ENCODE measurements at regions not wholly inside any gene's neighbourhood (a gene's known extent, or its start where the extent isn't known, plus 50 kb on each side); places are given as distances from the start of the nearest gene placed in this dataset.

DNA sequence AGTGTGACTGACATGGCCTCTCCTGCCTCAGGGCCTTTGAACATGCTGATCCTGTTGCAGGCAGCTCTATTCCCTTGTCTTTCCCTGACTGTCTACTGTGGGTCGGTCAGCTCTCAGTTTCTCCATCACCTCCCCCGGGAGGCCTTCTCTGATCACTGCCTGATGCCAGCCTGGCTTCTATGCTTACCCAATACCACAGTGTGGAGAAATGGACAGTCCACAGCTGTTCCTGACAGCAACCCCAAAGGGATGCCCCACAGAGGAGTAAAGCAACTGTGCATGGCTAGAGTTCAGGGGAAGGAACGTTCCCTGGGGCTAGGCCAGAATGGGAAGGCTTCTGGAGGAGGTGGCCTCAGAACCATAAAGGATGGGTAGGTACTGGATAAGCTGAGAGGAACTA, 354.3 kb downstream of the MIAT start:
- Histone ChIP-seq H2BK20ac (ENCODE audit: low read depth, low read length, poor library complexity, severe bottlenecking) (no peak overlapping the region), H3K27ac (ENCODE audit: insufficient read length, low read depth, low read length) (no peak overlapping the region), H4K20me1 (ENCODE audit: control insufficient read depth, insufficient read depth, insufficient read length) (no peaks in the 10 kb centered on the region), H3K9ac (ENCODE audit: extremely low read depth, insufficient read length, low read length) (no peak overlapping the region), H2BK15ac (ENCODE audit: low read depth, low read length) (no peak overlapping the region), H3K23ac (ENCODE audit: insufficient read length, low read depth, low read length) (no peak overlapping the region), H3K79me1 (ENCODE audit: insufficient read depth, low read depth, low read length, poor library complexity, severe bottlenecking) (no peaks in the 10 kb centered on the region), H2BK12ac (ENCODE audit: insufficient read length, low read depth, low read length) (no peak overlapping the region), H4K5ac (ENCODE audit: insufficient read length, low read depth, low read length) (no peak overlapping the region), H3K14ac (ENCODE audit: insufficient read depth, low read length) (no peak overlapping the region), H2BK120ac (ENCODE audit: low read depth, low read length, poor library complexity, severe bottlenecking) (no peak overlapping the region), H3K27me3 (ENCODE audit: insufficient read depth, low read length) (no peaks in the 10 kb centered on the region), H3K56ac (ENCODE audit: insufficient read length, low read depth, low read length) (no peak overlapping the region), H2AFZ (ENCODE audit: low read length) (no peak overlapping the region), H4K8ac (replicated peaks; ENCODE audit: insufficient read length, low read depth, low read length) (no peak overlapping the region), H4K91ac (ENCODE audit: insufficient read length, low read depth, low read length) (no peak overlapping the region), H3K4me1 (ENCODE audit: insufficient read depth, low read length) (no peaks in the 10 kb centered on the region), H3K4me2 (ENCODE audit: insufficient read depth, insufficient read length, low read length) (no peak overlapping the region), H3T11ph (ENCODE audit: low read length) (no peak overlapping the region), H3K79me2 (ENCODE audit: insufficient read depth, low read length) (no peaks in the 10 kb centered on the region), H3K18ac (ENCODE audit: insufficient read length, low read depth, low read length) (no peak overlapping the region), H3K4ac (ENCODE audit: low read depth, low read length) (no peak overlapping the region), H3K23me2 (ENCODE audit: insufficient read length, low read depth, low read length, poor library complexity, severe bottlenecking) (no peaks in the 10 kb centered on the region), H2AK5ac (ENCODE audit: insufficient read length, low read length) (no peak overlapping the region), H2BK5ac (ENCODE audit: insufficient read length, low read length) (no peak overlapping the region), H3K9me3 (ENCODE audit: control insufficient read depth, low read depth, low read length) (no peaks in the 10 kb centered on the region)
- H3K27me3 Mint-ChIP-seq (ENCODE audit: low read depth) = peaks cover 11% of the 10 kb centered on the region
- no peaks in the 10 kb centered on the region for H3K36me3 Mint-ChIP-seq (ENCODE audit: insufficient read depth in 1 of 3, low read depth in 3 of 3)
- no CpG with 5 or more reads among the region's 3 CpGs for WGBS (ENCODE audit: extremely low coverage, insufficient read length, low lambda C conversion rate)
- no peak overlapping the region for H3K4me3 Mint-ChIP-seq
- no peak overlapping the region for H3K27ac Mint-ChIP-seq
- TF ChIP-seq, protein P1, sequence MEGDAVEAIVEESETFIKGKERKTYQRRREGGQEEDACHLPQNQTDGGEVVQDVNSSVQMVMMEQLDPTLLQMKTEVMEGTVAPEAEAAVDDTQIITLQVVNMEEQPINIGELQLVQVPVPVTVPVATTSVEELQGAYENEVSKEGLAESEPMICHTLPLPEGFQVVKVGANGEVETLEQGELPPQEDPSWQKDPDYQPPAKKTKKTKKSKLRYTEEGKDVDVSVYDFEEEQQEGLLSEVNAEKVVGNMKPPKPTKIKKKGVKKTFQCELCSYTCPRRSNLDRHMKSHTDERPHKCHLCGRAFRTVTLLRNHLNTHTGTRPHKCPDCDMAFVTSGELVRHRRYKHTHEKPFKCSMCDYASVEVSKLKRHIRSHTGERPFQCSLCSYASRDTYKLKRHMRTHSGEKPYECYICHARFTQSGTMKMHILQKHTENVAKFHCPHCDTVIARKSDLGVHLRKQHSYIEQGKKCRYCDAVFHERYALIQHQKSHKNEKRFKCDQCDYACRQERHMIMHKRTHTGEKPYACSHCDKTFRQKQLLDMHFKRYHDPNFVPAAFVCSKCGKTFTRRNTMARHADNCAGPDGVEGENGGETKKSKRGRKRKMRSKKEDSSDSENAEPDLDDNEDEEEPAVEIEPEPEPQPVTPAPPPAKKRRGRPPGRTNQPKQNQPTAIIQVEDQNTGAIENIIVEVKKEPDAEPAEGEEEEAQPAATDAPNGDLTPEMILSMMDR (conservative IDR thresholded peaks at IDR 0.05) = no peak
- H3K4me1 Mint-ChIP-seq = no peaks in the 10 kb centered on the region
- H3K9me3 Mint-ChIP-seq = no peaks in the 10 kb centered on the region
- DNase-seq = no peak
